ENCODE measurements at regions not wholly inside any gene's neighbourhood (a gene's known extent, or its start where the extent isn't known, plus 50 kb on each side); places are given as distances from the start of the nearest gene placed in this dataset.

- H3K27me3 ChIP-seq (ENCODE audit: control insufficient read depth, insufficient read depth, low read length) = no peaks in the 10 kb centered on the region
- no peak overlapping the region for H3K9ac ChIP-seq (ENCODE audit: low read depth, low read length)
- H3K36me3 ChIP-seq (ENCODE audit: control insufficient read depth, insufficient read depth, low read length) = no peaks in the 10 kb centered on the region
- no peaks in the 10 kb centered on the region for H3K4me1 ChIP-seq (ENCODE audit: control insufficient read depth, insufficient read depth, low read length)
- no peak overlapping the region for H3K4me3 ChIP-seq (ENCODE audit: low read depth, low read length)
- no peaks in the 10 kb centered on the region for H3K9me3 ChIP-seq (ENCODE audit: control insufficient read depth, insufficient read depth, low read length)
Measured at GRCh38 chr2:237227190-237227589, 141.5 kb downstream of the COPS8 start.

- H3K4me3 ChIP-seq (ENCODE audit: low read depth, low read length) = no peak overlapping the region
Measured at GRCh38 chr2:237227592-237228280, 142.0 kb downstream of the COPS8 start.

GRCh38 chr2:237228281-237228625, 142.6 kb downstream of the COPS8 start:
- no peaks in the 10 kb centered on the region for H3K27me3 ChIP-seq (ENCODE audit: control insufficient read depth, insufficient read depth, low read length)
- no peaks in the 10 kb centered on the region for H3K36me3 ChIP-seq (ENCODE audit: control insufficient read depth, insufficient read depth, low read length)
- H3K4me1 ChIP-seq (ENCODE audit: control insufficient read depth, insufficient read depth, low read length) = no peaks in the 10 kb centered on the region
- H3K9me3 ChIP-seq (ENCODE audit: control insufficient read depth, insufficient read depth, low read length) = no peaks in the 10 kb centered on the region
- no peak overlapping the region for H3K9ac ChIP-seq (ENCODE audit: low read depth, low read length)
- no peak overlapping the region for H3K4me3 ChIP-seq (ENCODE audit: low read depth, low read length)

More at GRCh38 chr2:237227592-237228280, 142.0 kb downstream of the COPS8 start:
- Histone ChIP-seq H3K9ac (ENCODE audit: low read depth, low read length) (no peak overlapping the region), H3K9me3 (ENCODE audit: control insufficient read depth, insufficient read depth, low read length) (no peaks in the 10 kb centered on the region), H3K27me3 (ENCODE audit: control insufficient read depth, insufficient read depth, low read length) (no peaks in the 10 kb centered on the region), H3K4me1 (ENCODE audit: control insufficient read depth, insufficient read depth, low read length) (no peaks in the 10 kb centered on the region), H3K36me3 (ENCODE audit: control insufficient read depth, insufficient read depth, low read length) (no peaks in the 10 kb centered on the region)

GRCh38 chr2:237229905-237230304, 144.2 kb downstream of the COPS8 start:
- H3K4me3 ChIP-seq (ENCODE audit: low read depth, low read length) = no peak overlapping the region
- H3K9me3 ChIP-seq (ENCODE audit: control insufficient read depth, insufficient read depth, low read length) = no peaks in the 10 kb centered on the region
- H3K4me1 ChIP-seq (ENCODE audit: control insufficient read depth, insufficient read depth, low read length) = no peaks in the 10 kb centered on the region
- H3K27me3 ChIP-seq (ENCODE audit: control insufficient read depth, insufficient read depth, low read length) = no peaks in the 10 kb centered on the region
- H3K9ac ChIP-seq (ENCODE audit: low read depth, low read length) = no peak overlapping the region
- no peaks in the 10 kb centered on the region for H3K36me3 ChIP-seq (ENCODE audit: control insufficient read depth, insufficient read depth, low read length)

GRCh38 chr2:237230355-237230754, 144.7 kb downstream of the COPS8 start:
- Histone ChIP-seq H3K36me3 (ENCODE audit: control insufficient read depth, insufficient read depth, low read length) (no peaks in the 10 kb centered on the region), H3K4me1 (ENCODE audit: control insufficient read depth, insufficient read depth, low read length) (no peaks in the 10 kb centered on the region), H3K9me3 (ENCODE audit: control insufficient read depth, insufficient read depth, low read length) (no peaks in the 10 kb centered on the region), H3K9ac (ENCODE audit: low read depth, low read length) (no peak overlapping the region), H3K27me3 (ENCODE audit: control insufficient read depth, insufficient read depth, low read length) (no peaks in the 10 kb centered on the region), H3K4me3 (ENCODE audit: low read depth, low read length) (no peak overlapping the region)

- Histone ChIP-seq H3K36me3 (ENCODE audit: control insufficient read depth, insufficient read depth, low read length) (no peaks in the 10 kb centered on the region), H3K4me1 (ENCODE audit: control insufficient read depth, insufficient read depth, low read length) (no peaks in the 10 kb centered on the region), H3K4me3 (ENCODE audit: low read depth, low read length) (no peak overlapping the region), H3K9me3 (ENCODE audit: control insufficient read depth, insufficient read depth, low read length) (no peaks in the 10 kb centered on the region), H3K27me3 (ENCODE audit: control insufficient read depth, insufficient read depth, low read length) (no peaks in the 10 kb centered on the region), H3K9ac (ENCODE audit: low read depth, low read length) (no peak overlapping the region)
Measured at GRCh38 chr2:237231593-237231992, 145.9 kb downstream of the COPS8 start.

GRCh38 chr2:237232166-237232565, 146.5 kb downstream of the COPS8 start:
- no peak overlapping the region for H3K9ac ChIP-seq (ENCODE audit: low read depth, low read length)
- no peaks in the 10 kb centered on the region for H3K4me1 ChIP-seq (ENCODE audit: control insufficient read depth, insufficient read depth, low read length)
- H3K4me3 ChIP-seq (ENCODE audit: low read depth, low read length) = no peak overlapping the region
- H3K9me3 ChIP-seq (ENCODE audit: control insufficient read depth, insufficient read depth, low read length) = no peaks in the 10 kb centered on the region
- H3K27me3 ChIP-seq (ENCODE audit: control insufficient read depth, insufficient read depth, low read length) = no peaks in the 10 kb centered on the region
- H3K36me3 ChIP-seq (ENCODE audit: control insufficient read depth, insufficient read depth, low read length) = no peaks in the 10 kb centered on the region

- H3K27me3 ChIP-seq (ENCODE audit: control insufficient read depth, insufficient read depth, low read length) = no peaks in the 10 kb centered on the region
- H3K9me3 ChIP-seq (ENCODE audit: control insufficient read depth, insufficient read depth, low read length) = no peaks in the 10 kb centered on the region
- no peak overlapping the region for H3K9ac ChIP-seq (ENCODE audit: low read depth, low read length)
- H3K4me3 ChIP-seq (ENCODE audit: low read depth, low read length) = no peak overlapping the region
- H3K36me3 ChIP-seq (ENCODE audit: control insufficient read depth, insufficient read depth, low read length) = no peaks in the 10 kb centered on the region
- H3K4me1 ChIP-seq (ENCODE audit: control insufficient read depth, insufficient read depth, low read length) = no peaks in the 10 kb centered on the region
Measured at GRCh38 chr2:237234268-237234667, 148.6 kb downstream of the COPS8 start.

- no peak overlapping the region for H3K9ac ChIP-seq (ENCODE audit: low read depth, low read length)
Measured at GRCh38 chr2:237235383-237236095, 149.8 kb downstream of the COPS8 start.

GRCh38 chr2:237236188-237236587, 150.5 kb downstream of the COPS8 start:
- Histone ChIP-seq H3K27me3 (ENCODE audit: control insufficient read depth, insufficient read depth, low read length) (no peaks in the 10 kb centered on the region), H3K4me1 (ENCODE audit: control insufficient read depth, insufficient read depth, low read length) (no peaks in the 10 kb centered on the region), H3K9ac (ENCODE audit: low read depth, low read length) (no peak overlapping the region), H3K36me3 (ENCODE audit: control insufficient read depth, insufficient read depth, low read length) (no peaks in the 10 kb centered on the region), H3K9me3 (ENCODE audit: control insufficient read depth, insufficient read depth, low read length) (no peaks in the 10 kb centered on the region), H3K4me3 (ENCODE audit: low read depth, low read length) (no peak overlapping the region)

More at GRCh38 chr2:237235383-237236095, 149.8 kb downstream of the COPS8 start:
- Histone ChIP-seq H3K4me1 (ENCODE audit: control insufficient read depth, insufficient read depth, low read length) (no peaks in the 10 kb centered on the region), H3K9me3 (ENCODE audit: control insufficient read depth, insufficient read depth, low read length) (no peaks in the 10 kb centered on the region), H3K27me3 (ENCODE audit: control insufficient read depth, insufficient read depth, low read length) (no peaks in the 10 kb centered on the region), H3K4me3 (ENCODE audit: low read depth, low read length) (no peak overlapping the region), H3K36me3 (ENCODE audit: control insufficient read depth, insufficient read depth, low read length) (no peaks in the 10 kb centered on the region)

- Histone ChIP-seq H3K9me3 (ENCODE audit: control insufficient read depth, insufficient read depth, low read length) (peaks cover 2% of the 10 kb centered on the region), H3K36me3 (ENCODE audit: control insufficient read depth, insufficient read depth, low read length) (no peaks in the 10 kb centered on the region), H3K9ac (ENCODE audit: low read depth, low read length) (no peak overlapping the region), H3K4me1 (ENCODE audit: control insufficient read depth, insufficient read depth, low read length) (no peaks in the 10 kb centered on the region), H3K4me3 (ENCODE audit: low read depth, low read length) (no peak overlapping the region), H3K27me3 (ENCODE audit: control insufficient read depth, insufficient read depth, low read length) (no peaks in the 10 kb centered on the region)
Measured at GRCh38 chr2:237238249-237238648, 152.6 kb downstream of the COPS8 start.

GRCh38 chr2:237240252-237240651, 154.6 kb downstream of the COPS8 start:
- no peaks in the 10 kb centered on the region for H3K36me3 ChIP-seq (ENCODE audit: control insufficient read depth, insufficient read depth, low read length)
- no peaks in the 10 kb centered on the region for H3K27me3 ChIP-seq (ENCODE audit: control insufficient read depth, insufficient read depth, low read length)
- H3K4me1 ChIP-seq (ENCODE audit: control insufficient read depth, insufficient read depth, low read length) = no peaks in the 10 kb centered on the region
- no peak overlapping the region for H3K4me3 ChIP-seq (ENCODE audit: low read depth, low read length)
- peaks cover 2% of the 10 kb centered on the region for H3K9me3 ChIP-seq (ENCODE audit: control insufficient read depth, insufficient read depth, low read length)
- no peak overlapping the region for H3K9ac ChIP-seq (ENCODE audit: low read depth, low read length)
